ENCODE measurements at regions not wholly inside any gene's neighbourhood (a gene's known extent, or its start where the extent isn't known, plus 50 kb on each side); places are given as distances from the start of the nearest gene placed in this dataset.

DNA sequence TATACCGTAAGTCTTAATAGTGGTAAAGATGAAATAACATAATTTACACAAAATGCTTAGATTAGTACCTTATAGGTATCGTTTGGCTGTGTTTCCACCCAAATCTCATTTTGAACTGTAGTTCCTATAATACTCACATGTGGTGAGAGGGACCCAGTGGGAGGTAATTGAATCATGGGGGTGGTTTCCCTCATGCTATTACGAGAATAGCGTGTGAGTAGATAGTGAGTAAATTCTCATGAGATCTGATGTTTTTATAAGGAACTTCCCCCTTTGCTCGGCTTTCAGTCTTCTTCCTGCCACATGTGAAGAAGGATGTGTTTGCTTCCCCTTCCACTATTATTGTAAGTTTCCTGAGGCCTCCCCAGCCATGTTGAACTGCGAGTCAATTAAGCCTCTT lies 426.3 kb upstream of the POT1 start:
- TF ChIP-seq, protein P1, sequence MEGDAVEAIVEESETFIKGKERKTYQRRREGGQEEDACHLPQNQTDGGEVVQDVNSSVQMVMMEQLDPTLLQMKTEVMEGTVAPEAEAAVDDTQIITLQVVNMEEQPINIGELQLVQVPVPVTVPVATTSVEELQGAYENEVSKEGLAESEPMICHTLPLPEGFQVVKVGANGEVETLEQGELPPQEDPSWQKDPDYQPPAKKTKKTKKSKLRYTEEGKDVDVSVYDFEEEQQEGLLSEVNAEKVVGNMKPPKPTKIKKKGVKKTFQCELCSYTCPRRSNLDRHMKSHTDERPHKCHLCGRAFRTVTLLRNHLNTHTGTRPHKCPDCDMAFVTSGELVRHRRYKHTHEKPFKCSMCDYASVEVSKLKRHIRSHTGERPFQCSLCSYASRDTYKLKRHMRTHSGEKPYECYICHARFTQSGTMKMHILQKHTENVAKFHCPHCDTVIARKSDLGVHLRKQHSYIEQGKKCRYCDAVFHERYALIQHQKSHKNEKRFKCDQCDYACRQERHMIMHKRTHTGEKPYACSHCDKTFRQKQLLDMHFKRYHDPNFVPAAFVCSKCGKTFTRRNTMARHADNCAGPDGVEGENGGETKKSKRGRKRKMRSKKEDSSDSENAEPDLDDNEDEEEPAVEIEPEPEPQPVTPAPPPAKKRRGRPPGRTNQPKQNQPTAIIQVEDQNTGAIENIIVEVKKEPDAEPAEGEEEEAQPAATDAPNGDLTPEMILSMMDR (IDR thresholded peaks at IDR 0.05 in 4 of 5, conservative IDR thresholded peaks at IDR 0.05 in 1 of 5): no peak
- no peak for TF ChIP-seq POLR2A (IDR thresholded peaks at IDR 0.05)

Data from gastrocnemius medialis (tissue), 4 donors.